Inflammatory macrophage treated with lipopolysaccharide for 1 hour (primary cell): ENCODE measurements at regions not wholly inside any gene's neighbourhood (a gene's known extent, or its start where the extent isn't known, plus 50 kb on each side); places are given as distances from the start of the nearest gene placed in this dataset.
"Not testable (repeated sequence)": the region's sequence is repeated elsewhere in the genome, so short reads cannot be mapped to it uniquely, and the experiment has no call there.

Experiments
- DNase-seq, 2 donors: peaks; one replicate each; pipeline ENCODE4 v3.0.0-alpha.2; 2020 to 2022

DNA sequence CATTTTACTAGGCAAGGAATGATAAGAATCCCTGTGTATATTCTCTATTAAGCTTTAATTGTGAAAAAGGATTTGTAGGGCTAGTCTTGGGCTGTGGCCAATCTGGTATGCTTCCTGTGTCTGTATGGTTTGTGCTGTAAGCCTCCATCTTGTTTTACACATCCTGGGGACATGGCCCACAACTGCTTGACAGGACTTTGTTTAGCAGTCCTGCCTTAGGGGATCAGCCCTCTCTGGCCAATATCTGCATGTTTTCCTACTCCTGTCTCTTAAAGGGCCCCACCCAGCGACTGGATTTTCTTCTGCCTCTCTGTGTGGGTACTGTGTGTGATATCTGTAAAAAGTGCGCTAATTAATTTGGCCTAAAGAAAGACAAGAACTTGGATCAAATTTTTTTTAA is 813.2 kb downstream of the PLA2G4A start:
- DNase-seq: no peak

DNA sequence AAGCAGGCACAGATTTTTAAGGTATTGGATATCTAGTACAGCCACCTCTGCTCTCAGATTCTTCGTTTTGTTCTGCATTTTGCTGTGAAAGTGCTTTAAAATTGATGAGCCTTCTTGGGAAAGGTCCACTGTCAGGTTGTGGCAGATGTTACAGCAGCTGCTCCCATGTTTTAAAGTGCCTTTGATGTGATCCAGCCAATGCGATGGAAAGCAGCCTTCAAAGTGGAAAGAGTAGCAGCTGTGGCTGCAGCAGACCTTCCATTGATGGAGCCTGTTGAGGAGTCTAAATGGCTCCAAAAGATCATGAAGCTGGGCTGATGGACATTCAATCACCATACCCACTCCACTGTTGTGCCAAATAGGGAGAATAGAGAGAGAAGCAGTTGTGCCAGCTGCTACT is 816.9 kb downstream of the PLA2G4A start:
- no peak for DNase-seq

DNA sequence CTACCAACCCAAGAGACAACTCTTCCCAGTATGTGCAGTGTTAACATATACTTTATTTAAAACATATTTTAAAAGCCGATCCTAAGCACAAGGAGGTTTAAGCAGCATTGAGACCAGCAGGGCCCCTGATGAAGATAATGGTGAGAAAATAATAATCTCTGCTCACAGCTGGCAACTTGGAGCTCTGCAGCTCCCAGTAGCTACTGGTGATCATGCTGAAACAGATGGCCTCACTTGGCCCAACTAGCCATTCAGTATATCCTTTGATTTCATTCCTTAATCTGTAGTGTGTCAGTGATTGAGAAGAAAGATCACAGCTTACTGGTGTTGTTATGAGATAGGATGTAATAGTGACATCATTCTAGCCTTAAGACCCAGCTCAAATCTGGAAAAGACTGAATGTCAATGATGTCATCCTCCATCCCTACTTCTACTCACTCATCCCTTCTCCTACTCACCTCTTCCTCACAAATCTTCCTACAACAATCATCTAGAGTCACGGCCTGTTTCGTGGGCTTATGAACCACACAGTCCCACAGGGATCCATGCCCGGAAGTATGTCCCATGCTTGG is 817.9 kb downstream of the PLA2G4A start:
- no peak for DNase-seq

DNA sequence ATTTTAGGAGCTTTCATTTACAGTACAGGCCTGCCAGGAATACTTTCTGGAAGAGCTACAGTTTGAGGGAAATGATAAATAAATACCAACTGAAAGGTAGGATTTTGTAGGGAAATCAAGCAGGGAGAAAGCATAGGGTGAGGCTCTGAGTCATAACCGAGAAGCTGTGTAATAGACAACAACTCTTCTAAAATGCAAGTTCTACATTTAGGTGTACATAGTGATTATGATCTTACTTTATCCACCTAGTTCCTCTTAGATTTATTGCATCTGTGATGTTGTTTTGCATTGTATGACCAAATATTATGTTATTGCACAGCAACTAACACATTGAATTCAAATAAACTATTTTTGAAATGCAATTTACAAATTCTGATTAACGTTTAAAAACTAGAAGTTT is 819.3 kb downstream of the PLA2G4A start:
- DNase-seq: no peak

DNA sequence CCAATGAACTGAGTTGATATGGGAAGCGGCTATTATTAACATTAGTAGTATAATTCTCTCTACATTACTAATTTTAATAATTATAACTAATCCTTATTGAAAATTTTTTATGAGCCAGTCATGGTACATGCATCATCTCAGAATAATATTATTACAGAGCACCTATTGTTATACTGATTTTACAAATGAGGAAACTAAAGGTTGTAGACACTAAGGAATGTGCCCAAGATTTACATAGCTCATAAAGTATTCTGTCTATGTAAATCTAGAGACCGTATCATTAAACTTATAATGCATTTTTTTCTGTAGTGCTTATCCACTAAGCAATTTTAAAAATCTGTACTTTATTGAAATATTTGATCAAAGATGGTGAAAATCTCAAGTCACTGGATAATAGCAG is 825.9 kb downstream of the PLA2G4A start:
- no peak for DNase-seq

DNA sequence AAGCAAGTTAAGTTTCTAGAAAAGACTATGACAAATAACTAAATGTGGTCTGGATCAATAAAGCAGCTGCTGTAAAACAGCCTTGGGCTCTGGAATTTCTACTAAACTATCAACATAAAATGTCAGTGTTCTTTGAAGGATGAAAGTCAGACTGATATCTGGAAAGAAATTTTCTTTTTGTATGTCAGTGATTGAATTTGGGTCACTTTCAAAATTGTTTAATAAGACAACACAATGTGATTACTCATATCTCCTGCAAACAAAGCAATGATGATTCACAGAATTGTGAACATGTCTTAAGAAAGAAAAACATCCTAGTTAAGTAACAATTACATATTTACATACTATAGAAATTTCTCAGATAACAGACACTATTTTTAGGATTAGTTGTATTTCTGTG is 826.4 kb downstream of the PLA2G4A start:
- DNase-seq: no peak

DNA sequence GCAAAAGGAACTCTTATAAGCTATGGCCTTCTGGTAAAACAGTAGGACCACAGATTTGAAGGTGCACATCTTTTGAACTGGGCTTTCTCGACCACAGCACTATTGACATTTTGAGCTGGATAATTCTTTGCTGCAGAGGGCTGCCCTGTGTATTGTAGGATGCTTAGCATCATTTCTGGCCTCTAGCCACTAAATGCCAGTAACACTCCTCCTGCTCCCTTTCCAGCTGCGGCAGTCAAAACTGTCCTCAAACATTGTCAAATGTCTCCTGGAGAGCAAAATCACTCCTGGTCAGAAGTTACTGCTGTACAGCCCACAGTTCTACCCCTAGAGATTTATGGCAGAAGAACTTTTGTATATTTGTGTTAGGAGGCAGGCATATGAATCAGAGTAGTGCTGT is 836.7 kb downstream of the PLA2G4A start:
- DNase-seq: no peak

DNA sequence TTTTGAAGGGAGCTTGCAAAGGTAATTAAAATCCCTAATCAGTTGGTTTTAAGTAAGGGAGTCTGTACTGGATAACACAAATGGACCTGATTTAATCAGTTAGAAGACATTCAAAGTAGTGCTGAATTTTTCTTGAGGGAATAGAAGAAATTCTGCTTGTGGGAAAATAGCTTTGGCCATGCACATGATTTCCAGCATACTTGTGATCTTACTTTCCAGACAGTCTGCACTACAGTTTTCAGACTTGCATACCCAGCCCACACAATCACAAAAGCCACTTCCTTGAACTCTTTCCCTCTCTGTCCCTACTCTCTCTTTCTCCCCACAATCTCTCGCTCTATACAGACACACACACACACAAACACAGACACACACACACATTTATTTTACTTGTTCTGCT is 852.1 kb downstream of the PLA2G4A start:
- no peak for DNase-seq

DNA sequence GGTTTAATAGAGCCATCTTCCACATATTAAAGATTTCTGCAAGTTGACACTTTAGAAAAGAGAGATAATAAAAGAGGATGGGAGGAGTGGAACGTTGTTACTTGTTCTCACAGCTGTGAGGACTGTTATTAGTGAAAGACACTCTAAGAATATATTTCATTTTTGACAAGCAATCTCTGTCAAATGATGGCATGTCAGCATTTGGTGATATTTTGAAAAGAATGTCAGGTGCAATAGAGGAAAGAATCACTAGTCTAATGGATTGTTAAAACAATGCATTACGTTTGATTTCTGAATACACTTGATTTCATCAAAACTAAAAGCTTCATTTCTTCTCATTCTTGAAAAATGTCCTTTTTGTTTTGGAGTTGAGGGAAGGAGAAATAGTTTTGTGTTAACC is 853.4 kb downstream of the PLA2G4A start:
- DNase-seq: no peak

DNA sequence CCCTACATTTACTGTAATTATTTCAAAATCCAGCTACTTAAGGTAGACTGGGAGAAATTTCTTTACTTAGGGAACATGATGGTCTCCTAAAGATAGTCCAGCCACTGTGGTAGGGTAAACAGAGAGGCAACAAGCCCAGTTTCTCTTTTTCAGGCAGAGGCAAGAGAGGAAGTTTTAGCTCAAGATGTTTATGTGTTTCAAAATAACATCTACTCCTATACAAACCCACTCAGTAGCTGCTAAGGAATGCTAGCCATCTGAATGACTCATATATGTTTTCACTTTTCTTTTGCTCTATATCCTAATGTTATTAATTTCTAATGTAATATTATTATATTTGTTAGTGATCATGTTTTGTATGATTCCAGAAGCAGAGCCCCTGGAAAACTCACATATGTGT is 856.6 kb downstream of the PLA2G4A start:
- DNase-seq: no peak

DNA sequence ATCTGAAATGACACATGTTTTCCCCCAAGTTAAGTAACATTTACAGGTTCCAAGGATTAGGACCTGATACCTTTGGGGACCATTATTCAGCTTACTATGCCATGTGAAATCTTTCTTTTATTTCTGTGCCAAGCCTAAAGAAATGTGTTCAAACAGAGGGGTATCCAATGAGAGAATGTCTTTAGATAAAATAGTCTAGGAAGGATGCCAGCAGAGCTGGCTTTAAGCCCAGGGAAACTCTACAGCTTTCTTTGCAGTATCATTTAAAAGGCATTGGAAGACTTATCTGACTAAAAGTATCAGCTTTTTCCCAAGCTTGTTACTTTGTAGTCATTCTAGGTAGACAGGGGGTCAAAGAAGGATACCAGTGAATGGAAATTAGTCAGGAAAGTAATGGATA is 860.4 kb downstream of the PLA2G4A start:
- DNase-seq: no peak

DNA sequence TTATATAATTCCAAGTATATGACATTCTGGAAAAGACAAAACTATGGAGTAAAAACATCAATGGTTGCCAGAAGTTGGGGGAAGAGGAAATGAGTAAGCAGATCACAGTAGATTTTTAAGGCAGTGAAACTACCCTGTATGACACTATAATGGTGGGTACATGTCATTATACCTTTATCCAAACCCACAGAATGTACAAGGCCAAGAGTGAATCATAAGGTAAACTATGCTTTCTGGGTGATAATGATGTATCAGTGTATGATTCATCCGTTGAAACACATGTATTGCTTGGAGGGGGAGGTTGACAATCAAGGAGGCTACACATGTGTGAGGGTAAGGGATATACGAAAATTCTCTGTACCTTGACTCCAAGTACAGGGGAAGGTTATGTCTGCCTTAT is 862.7 kb downstream of the PLA2G4A start:
- no peak for DNase-seq

DNA sequence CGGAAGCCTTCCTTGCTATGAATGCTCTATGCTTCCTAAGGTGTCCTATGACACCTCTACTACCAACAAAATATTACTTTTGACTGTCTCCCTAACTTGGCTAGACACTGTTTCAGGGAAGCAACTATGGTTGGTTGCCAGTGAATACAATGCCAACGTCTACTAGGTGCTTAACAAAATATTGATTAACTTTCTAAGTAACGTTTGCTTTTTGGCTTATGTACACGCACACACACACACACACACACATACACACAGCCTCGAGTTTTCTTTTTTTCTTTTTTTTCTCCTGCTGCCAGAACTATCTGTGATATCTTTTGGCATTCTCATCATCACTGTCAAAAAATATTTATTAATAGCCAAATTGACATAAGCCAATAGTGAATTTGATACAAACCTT is 864.0 kb downstream of the PLA2G4A start:
- DNase-seq: no peak

DNA sequence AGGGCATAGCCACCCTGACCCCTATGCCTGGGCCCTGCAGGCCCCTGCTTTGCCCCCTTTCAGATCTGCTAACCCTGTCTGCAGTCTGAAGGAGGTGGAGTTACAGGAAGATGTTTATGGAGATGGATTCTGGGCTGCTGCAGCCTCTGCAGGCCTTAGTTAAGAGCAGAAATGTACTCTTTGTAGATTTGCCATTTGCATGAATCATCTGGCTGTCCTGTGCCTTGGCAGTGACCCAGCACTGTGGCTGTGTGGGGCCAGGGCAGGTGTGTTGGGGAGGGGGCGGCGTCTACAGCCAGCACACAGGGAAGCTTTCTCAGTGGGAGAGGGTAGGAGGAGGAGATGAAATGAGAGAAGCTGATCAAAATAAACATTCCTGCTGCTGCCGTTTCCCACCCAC is 867.3 kb downstream of the PLA2G4A start:
- DNase-seq: no peak

DNA sequence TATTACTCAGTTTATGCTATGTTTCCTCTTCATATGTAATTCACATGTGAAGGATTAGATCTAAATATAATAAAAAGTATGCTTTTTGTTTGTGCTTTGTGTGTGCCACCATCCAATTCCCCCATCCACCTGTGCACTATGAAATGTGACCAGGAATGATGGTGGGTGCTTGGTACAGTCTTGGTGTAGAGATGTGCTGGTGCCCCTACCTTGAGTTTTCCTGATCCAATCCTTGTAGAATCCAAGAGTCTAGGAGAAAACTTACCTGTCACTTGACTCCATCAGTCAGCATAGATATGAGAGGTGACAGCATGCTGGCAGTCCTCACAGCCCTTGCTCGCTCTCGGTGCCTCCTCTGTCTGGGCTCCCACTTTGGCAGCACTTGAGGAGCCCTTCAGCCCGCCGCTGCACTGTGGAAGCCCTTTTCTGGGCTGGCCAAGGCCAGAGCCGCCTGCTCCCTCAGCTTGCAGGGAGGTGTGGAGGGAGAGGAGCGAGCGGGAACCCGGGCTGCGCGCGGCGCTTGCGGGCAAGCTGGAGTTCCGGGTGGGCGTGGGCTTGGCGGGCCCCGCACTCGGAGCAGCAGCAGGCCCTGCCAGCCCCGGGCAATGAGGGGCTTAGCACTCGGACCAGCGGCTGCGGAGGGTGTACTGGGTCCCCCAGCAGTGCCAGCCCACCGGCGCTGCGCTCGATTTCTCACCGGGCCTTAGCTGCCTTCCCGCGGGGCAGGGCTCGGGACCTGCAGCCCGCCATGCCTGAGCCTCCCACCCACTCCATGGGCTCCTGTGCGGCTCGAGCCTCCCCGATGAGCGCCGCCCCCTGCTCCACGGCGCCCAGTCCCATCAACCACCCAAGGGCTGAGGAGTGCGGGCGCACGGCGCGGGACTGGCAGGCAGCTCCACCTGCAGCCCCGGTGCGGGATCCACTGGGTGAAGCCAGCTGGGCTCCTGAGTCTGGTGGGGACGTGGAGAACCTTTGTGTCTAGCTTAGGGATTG is 874.7 kb downstream of the PLA2G4A start:
- DNase-seq: not testable (repeated sequence)

DNA sequence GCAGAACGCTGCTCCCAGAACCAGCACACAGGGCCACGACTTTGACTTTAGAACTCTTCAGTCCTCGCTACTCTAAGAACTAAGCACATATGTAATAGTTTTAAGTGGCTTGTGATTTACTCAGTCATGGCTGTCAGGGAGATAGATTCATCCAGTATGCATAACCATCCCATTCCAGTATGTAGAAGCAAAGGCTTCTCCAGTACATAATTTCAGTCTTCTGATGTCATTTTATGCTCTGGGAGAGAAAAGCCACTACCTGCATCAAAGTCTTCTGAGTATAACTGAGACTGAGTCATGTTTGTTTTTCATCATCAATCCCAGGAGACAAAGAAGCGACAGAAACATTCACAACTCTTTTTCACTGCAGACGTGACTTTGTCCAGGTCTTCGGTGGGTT is 885.7 kb downstream of the PLA2G4A start:
- DNase-seq: no peak

DNA sequence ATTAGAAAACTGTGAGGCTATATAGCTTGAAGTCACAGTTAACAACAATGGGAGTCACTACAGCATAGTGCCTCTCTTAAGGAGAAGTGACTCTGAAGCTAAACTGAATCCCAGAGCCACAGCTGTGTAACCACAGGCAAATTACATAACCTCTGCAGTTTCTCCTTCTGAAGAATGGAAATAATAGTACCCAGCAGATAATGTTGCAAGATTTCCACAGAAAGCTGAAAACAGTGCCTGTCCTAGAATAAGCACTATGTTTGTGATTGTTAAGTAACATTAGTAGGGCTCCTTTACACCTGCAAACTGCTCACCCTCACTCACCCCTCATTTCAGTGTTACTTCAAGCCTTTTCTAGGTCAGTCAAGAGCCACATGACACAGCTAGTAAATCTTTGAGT is 886.7 kb downstream of the PLA2G4A start:
- no peak for DNase-seq

DNA sequence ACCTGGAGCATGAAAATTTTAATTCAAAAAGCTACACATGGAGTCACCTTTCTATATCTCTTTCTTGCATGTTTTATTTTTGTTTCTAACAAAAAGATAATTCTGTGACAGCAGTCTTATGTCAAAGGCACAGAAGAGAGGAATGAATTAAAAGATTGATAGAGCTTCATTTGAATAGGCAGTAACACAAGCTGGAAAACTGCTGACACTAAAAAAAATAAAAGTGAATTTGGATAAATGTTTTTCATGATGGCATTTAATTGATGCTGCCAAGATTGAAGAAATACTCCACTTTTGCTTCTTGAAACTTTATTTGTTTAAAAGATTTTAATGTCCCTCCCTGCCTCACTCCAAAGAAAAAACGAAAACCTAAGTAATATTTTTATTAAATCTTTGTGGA is 887.4 kb downstream of the PLA2G4A start:
- DNase-seq: no peak

DNA sequence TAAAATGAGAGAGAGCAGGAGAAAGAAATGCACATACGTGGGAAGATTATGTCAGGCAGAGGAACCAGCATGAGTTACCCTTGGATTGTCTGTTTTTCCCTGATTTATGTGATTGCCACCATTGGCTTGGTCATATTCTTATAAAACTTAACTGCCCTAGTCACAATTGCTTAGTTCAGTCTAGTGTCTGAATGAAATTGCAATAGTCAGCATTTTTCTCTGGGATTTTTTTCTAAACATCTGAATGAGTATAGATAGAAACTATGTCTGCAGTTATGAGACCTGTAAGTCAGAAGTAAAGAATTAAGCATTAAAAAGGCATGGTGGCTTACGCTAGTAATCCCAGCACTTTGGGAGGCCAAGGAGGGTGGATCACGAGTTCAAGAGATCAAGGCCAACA is 889.8 kb downstream of the PLA2G4A start:
- no peak for DNase-seq

DNA sequence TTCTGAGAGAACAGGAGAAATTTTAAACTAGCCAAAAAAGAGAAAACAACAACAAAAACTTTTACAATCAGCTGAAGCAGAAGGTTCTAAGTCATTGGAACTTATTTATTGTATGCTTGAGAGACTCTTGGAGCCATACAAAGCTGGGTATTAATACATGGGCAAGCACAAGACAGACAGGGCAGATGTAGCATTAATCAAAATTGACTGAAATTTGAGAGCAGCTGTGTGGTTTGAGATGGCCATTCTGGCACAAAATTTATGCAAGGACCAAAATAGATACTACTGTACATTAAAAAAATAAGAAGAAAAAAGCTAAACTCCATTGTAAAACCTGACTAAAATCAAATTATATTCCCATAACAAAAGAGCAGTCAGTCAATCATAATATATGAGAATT is 892.5 kb downstream of the PLA2G4A start:
- DNase-seq: no peak

DNA sequence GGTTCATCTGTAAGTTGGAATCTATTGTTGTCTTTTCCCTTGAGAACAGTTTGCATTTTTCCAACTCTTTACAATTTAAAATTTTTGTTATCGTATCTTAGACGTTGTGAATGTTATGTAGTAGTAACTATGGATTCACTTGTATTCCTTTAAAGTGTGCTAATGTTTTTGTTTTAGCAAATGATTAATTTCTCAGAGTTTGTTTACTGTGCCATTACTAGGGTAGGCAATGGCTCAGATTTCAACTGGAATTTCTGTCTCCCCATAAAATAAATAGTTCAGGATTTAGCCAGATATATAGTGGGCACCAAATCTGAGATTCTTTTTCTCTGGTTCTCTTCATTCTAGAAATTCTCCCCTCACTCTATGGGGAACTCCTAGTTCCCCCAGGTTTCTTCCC is 896.5 kb downstream of the PLA2G4A start:
- DNase-seq: no peak

DNA sequence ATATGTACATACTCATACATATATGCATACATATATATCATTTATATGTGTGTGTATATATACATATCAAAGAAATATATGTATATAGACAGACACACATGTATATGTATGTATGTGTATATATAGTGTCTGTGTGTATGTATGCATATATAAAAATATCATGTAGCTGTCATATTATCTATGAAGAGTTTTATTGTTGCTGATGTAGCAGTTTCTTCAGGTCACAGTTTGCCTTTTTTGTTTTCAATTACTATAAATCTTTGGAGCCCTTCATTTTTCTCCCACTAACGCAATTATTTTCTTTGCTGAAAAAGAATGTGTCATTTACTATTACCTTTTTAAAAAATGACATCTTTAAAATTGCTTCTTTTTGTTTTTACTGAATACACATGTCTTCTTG is 904.5 kb downstream of the PLA2G4A start:
- no peak for DNase-seq

DNA sequence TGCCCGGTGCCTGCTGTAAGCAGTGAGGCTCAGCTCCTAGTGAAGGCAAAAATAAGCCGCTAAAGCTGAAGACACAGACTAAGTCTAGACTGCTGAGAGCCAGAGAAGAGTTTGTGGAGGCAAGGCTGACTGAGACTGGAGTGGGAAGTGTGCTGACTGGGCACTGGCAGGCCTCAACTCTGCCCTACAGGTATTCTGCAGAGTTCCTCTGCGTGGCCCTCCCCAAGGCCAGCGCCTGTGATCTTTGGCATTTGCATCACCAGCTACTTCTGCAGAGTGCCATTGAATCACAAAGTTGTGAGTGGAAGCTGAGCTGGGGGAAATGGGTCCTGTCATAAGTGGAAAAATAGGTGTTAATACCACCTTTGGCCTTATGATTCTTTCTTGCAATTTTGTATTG is 905.7 kb downstream of the PLA2G4A start:
- DNase-seq: no peak

DNA sequence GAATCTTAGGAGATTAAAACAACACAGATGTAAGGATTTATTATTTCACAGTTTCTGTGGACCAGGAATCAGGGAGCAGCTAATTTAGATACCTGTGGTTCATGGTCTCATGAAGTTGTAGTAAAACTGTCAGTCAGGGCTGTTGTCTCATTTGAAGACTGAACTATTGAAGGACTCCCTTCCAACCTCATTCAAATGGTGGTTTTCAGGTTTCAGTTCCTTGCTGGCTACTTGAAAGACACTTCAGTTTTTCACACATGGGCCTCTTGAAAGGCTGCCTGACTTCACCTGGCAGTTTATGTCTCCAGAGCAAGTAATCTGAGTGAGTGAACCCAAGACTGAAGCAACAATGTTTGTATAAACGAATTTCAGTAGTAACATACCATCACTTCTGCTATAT is 915.9 kb downstream of the PLA2G4A start:
- no peak for DNase-seq

DNA sequence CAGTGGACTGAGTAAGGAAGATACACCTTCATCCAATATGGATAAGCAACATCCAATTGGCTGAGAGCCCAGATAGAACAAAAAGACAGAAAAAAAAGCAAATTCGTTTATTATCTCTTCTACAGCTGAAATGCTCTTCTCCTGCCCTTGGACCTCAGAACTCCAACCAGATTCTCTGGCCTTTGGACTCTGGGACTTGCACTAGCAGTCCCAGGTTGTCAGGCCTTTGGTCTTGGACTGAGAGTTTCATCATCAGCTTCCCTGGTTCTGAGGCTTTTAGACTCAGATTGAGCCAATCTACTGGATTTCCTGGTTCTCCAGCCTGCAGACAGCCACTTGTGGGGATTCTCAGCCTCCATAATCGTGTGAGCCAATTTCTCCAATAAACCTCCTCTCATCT is 926.8 kb downstream of the PLA2G4A start:
- DNase-seq: no peak
